GM21825 (cell line): ENCODE measurements at regions not wholly inside any gene's neighbourhood (a gene's known extent, or its start where the extent isn't known, plus 50 kb on each side); places are given as distances from the start of the nearest gene placed in this dataset.

ENCODE experiments used
- ATAC-seq: cut with Tn5 transposase; IDR thresholded peaks from one replicate; pipeline ENCODE4 v1.9.1; 2021; ENCODE audit warnings: mild to moderate bottlenecking, moderate library complexity; ENCODE audit not compliant: unreplicated experiment

DNA sequence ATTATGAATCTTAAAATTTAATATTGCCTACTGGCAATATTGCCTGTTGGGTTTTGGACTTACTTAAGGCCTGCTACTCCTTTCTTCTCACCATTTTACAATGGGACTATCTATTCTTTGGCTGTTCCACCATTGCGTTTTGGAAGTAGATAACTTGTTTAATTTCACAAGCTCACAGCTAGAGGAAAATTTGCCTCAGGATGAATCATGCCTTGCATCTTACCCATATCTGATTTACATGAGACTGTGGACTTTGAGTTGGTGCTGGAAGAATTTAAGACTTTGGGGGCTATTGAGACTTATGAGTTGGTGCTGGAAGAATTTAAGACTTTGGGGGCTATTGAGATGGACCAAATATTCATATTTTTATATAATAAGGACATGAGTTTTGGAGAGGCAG is 662.6 kb downstream of the METTL15 start:
- ATAC-seq = no peak

DNA sequence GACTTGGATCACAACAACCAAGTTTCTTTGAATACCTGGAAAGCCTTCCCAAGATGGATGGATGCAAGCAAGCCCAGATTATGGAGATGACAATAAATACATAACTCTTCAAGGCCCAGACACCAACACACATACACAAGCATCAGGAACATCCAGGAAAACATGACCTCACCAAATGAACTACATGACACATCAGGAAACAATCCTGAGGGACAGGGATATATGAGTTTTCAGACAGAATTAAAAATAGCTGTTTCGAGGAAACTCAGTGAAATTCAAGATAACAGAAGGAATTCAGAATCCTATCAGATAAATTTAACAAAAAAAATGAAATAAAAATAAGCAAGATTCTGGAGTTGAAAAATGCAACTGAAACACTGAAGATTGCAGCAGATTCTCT is 659.4 kb downstream of the METTL15 start:
- no peak for ATAC-seq

DNA sequence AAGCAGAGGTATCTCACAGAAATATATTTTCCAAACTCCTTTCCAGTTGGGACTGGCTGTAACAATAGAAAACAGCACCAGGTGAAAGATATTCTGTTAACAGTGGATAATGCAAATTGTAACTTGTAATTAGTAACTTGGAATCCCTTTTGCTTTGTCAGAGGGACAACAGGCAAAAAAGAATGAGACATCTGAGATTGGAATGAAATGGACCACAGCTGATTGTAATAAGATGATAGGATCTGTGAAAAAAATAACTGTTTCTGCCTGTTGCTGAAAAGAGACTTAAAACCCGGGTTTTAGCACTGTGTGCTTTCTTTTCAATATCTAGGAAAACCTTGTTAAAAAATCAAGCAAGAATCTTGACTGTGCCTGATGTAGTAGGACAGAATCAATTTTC is 655.7 kb downstream of the METTL15 start:
- no peak for ATAC-seq

DNA sequence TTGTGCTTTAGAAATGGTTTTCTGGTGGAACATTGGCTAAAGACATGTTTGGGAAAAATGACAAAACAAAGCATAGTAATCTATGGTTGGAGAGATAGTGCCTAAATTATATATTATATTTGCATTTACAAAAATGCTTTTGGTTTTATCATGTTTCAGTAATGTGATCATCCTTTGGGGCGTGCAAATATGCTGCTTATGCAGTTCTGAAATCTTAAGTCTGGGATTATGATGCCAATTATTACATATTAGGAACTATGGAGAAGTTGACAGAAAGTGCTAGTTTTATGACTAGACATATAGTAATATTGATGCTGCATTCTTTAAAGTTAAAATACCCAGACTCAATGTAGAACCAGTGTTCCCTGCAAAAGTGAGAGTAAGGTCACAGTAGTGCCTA is 655.0 kb downstream of the METTL15 start:
- no peak for ATAC-seq

DNA sequence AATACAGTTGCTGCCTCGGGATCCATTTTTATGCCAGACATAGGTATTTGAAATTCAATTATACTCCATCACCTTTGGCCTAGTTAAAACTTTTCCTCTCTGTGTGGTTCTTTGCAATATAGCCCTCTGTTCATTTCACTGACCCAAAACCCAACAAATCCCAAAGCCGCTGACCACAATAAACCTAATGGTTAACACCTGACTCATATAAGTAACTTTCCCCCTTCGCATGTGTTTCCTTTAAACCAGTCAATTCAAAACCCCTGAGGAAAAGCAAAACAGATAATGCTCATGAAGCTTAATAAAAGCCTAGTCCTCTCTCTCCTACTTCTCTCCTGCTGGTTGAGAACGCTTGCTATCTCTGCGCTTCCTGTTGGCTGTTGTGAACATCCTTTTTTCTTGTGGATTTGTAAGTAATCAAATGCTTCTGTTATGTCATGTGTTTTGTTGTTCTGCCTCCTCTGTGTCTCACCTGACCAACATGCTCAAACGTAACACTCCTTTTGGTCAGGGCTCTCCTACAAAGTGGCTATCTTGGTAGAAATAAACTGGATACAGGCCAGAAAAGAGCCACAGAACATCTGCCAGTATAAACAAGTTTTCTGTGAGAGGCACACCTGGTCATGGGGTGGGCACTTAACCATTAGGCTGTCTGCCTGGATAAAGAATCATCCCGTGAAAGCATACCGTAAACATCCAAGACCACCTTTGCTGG is 652.6 kb downstream of the METTL15 start:
- no peak for ATAC-seq

DNA sequence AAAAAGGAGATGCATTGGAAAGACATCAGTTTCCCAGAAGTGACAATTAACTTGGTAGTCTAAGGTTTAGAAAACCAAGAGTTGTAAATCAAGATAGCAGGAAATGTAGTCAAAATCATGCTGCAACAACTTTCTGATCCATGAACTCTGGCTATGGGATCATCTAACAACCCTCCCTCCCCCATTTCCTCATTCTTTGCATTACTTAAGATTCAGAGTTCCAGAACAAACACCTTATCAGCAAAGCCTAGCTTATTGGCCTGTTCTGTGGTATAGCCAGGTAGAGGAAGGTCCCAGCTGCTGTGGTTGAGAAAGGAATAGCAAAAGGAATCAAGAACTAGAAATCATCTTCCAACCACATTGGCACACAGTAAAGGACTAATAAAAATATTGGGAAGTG is 651.1 kb downstream of the METTL15 start:
- ATAC-seq = no peak

DNA sequence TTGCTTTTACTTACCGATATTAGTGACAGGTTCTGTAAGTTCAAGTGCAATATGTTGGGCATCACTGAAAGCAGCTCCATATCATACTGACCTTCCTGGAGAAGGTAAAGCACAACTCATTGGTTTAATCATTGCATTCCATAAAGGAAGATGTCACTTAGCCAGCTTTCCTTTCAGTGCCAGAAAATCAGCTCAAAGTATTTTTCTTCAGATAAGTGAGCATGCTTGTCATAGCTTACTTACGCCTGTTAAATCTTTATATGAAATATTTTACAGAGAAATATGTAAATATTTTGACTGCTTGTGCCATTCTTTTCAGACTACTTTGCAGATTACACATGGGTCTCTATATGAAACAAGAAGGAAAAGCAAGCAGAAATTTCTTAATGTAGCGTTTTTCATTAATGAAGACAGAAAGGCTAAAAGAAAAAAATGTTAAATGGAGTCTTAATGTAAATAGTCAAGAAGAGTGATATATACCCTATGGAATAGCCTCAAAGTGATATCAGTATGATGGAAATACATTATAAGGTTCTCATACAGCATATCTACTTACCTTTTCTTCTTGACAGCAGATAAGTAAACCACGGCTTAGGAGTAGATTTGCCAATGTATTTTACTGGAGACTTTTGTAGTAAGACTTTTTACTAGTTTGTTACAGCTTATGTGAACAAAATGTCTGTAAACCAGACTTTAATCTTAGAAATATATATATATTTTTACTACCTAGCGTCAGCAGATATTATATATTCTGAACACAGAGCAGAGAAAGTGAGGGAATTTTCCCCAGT is 649.7 kb downstream of the METTL15 start:
- ATAC-seq = no peak

DNA sequence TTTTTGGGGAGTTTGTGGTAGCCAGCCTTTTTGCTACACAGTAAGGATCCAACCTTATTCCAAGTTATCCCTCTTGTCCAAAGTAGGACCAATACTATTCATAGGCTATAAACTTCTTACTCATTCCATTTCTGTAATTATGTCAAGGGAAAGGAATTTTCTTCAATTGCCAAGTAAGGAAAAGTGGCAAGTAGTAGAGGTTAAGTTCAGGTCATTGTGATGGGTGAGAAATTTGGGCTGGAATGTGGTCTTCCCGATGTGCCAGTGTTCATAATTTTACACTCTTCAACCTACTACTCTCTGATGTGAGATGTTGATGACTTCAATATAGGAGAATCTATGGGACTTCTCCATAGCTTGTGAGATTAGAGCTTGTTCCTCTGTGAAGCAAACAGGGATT is 648.8 kb downstream of the METTL15 start:
- ATAC-seq = no peak

DNA sequence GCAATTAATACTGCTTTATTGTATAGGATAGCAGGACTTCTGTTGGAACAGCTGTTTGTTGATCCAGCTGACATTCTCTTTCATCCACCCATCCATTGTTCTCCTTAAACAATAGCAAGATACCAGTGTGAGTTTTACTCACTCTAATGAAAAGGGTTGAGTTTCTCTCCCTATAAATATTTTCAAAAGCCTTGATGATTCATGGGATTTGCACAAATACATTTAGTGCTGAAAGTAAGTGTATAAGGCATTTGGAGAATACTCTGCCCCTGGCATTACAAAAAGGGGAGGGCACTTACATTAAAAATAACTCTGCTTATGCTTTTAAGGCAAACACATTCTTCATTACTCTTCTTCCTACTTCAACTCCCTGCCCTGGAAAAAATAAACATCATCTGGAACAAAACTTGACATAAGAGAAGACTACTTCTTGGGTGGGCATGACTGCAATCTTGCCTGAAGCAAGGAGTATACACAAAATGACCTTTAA is 634.9 kb downstream of the METTL15 start:
- no peak for ATAC-seq

DNA sequence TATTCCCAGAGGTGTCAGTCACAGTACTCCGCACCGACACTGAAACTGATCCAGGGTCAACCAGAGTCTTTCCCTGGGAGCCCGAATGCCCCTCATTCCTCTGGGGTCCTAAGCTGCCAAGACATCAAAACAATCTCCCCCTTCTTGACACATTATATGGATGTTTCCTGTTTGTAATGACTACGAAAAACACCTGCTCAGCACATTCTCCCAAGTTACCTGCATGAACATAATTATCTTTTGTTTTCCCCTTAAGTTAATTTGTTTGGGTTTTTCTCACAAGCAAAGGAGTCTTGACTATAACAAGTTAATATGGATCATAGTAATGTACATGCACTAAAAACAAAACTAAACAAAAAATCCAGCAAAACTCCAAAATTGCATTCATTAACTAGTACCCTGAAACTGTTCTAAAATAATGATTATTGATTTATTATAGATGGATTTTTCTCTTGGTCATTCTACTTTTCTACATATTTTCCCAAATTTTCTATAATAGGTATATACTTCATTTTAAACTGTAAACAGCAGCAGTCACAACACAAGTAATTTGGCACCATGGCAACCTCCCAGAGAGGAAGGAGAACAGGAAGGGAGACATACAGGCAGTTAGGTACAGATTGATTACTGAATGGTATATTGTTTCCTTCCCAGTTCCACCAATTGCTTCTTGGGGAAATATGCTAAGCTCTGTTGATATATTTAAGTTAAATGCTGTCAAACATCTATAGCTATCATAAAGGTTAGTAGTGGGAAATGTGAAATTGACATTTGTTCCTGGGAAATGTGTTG is 631.5 kb downstream of the METTL15 start:
- no peak for ATAC-seq

DNA sequence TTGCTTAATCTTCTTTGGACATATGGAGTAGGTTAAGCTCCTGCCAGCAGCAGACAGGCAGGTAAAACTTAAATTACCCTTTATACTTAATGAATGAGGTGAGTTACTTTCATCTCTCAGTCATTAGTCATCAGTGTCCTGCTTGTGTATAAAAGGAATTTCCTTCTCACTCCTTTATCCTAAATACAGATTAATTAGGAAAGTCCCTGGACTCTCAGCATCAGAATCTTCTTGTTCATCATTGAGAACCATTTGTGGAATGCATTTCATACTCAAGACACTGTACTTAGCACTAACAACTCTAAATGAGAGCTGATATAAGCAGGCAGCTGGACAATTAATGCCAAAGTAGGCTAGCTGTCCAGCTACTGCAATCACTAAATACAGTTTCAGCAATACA is 630.4 kb downstream of the METTL15 start:
- ATAC-seq = no peak

DNA sequence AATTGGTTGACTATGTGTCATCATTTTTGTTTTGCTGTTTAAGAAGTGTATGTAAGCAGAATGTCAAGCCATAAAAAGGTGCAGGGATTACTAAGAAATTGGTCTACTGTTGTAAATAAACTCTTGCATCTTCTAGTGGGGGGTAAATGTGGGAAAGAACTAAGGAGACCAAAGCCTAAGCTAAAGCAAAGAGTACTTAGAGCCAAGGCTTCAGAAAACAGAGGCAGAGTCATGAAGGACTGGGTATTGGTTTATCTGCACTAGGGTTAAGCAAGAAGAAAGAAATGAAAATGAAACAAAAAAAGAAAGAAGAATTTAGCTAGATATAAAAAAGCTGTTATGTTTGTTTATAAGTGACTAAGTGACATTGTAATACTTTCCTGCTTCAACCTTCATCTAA is 628.1 kb downstream of the METTL15 start:
- no peak for ATAC-seq

DNA sequence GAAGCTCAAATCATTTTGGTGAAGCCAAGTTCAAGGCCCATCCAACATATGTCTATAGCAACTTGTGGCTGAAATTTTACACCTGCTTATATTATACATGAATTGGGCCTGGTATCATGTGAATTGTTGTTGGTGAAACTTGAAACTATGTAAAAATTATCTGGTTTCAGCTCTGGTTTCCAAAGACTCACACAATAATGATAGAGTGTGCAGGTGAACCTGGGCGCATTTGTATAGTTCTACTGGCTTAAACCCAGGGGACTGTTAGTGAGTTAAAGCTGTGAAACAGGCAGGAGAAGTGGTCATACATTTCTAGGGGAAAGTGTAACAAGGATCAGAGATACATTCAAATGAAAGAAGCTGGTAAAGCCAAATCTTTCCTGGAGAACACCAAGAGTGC is 627.3 kb downstream of the METTL15 start:
- no peak for ATAC-seq

DNA sequence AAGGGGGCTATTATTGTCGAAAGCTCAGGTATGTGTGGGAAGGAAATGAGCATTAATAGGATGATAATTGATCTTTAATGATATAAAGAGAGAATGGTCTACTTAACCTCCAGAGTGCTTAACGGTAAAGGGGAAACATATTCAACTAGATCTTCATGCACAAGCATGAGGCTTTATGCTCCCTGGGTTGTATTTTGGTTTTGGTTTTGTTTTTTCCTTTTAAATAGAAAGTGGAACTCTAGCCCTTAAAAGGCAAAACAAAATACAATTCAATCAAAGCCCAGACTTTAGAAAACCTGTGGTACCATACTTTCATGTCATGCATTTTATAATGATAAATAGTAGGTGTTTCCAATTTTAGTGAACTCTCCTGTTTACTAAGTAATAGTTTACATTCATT is 622.7 kb downstream of the METTL15 start:
- no peak for ATAC-seq

DNA sequence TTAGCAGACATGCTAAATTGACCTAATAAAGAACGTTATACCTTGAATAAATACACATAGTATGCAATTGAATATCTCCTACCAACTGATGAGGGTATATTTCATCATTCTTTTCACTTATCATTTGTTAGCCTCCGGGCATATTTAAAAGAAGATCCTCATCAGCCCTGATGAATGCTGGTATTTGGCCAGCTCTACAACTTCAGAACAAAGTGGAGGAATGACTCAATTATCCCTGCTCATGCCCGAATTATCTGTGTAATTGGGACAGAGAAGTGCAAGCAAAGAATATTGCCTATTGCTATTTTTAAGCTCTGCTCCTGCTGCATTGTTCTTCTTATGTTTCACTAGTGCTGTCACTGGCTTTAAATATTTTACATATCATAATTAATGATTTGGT is 622.1 kb downstream of the METTL15 start:
- no peak for ATAC-seq

DNA sequence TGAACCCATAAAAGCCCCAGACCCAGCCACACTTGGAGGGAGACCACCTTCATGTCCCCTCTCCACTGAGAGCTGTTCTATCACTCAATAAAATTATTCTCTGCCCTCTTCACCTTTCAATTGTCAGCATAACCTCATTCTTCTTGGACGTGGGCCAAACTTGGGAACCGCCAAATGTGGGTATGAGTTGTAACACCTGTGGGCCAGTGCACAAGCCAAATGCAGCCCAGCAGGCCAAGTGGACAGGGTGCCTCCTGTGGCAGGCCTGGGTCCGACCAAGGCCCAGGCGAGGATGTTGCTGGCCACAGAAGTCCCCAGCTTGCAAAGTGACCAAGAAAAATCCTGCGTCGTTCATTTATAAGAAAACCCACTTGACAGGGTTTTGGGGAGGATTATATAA is 621.2 kb downstream of the METTL15 start:
- no peak for ATAC-seq

DNA sequence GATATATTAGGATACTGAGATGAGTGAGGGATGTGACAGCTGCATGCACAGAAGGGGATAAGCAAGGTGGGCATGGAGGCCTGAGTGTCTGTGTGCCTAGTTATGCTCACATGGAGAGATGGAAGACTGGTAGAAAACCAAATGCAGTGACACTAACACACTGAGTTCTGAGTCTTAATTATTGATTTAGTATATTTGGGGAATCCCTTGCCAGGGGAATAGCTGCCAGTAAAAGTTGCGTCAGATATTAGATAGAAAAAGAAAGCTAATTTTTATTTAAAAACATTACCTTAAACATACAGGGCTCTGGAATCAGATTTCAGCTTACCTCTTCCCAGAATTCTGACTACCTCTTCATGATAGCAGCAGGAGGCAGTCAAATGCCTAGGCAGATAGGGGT is 620.5 kb downstream of the METTL15 start:
- no peak for ATAC-seq

DNA sequence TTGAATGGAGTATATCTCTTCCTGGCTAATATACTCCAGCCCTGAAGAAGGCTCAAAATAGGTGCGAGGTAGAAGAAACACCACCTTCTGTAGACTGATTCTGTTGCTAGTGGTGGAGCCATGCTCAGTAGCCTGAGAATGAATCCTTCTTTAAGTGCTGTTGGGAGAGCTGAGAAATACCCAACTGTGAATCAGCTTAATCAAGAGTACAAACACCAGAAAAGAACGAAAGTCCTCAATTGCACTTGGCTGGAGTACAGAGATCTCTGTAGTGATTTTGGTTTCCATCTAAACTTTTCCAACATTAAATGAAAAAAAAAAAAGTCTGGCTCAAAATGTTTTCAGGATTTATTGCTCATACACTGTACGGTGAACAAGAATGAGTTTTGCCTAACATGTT is 619.1 kb downstream of the METTL15 start:
- no peak for ATAC-seq

DNA sequence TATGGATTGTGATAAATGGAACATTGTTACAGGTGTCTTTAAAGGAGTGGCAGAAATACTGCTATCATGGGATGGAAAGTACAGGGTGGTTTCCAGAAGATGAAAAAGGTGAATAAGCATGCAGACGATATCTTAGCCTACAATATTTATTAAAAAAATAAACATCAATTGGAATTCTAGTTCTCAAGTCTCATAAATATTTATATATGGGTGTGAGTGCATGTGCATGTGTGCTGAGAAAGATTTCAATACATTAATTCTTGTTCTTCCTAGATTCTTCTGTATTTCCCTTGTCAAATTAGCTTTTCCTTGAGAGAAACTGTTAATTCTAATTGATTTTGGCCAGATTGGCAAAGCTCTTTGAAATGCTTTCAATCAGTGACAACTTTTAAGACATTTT is 618.2 kb downstream of the METTL15 start:
- ATAC-seq = no peak

DNA sequence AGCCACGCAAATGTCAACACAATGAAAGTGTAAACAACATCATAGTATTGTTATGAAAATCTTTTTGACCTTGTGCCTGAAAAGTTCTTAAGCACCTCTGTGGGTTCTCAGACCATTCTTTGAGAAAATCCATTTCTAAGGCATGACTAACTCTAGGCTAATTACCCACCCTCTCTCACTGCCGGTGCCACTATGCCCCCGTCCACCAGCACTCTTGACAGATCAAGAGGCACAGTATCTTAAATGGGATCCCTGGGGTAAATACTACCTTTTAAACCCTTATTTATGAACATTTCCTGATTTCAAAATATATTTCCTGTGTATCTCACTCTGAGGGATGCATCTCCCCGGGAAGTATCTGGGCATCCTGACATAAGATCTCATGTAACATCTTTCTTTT is 607.5 kb downstream of the METTL15 start:
- no peak for ATAC-seq

DNA sequence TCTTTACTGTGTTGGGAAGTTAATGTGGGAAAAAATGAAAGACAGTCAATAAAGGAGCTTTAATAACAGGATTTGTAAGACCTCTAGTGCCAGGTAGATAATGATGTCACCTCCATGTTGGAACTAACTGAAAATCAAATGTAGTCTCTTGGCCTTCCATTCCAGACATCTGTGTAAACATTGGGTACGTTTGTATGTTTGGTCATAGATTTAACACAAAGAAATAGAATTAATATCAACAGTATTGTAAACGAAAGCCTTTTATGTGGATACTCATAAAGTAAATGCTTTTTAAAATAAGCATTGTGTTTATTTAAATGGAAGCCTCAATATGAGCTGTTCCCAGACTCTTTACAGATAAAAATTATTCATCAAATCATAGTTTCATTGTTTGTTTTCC is 605.7 kb downstream of the METTL15 start:
- no peak for ATAC-seq

DNA sequence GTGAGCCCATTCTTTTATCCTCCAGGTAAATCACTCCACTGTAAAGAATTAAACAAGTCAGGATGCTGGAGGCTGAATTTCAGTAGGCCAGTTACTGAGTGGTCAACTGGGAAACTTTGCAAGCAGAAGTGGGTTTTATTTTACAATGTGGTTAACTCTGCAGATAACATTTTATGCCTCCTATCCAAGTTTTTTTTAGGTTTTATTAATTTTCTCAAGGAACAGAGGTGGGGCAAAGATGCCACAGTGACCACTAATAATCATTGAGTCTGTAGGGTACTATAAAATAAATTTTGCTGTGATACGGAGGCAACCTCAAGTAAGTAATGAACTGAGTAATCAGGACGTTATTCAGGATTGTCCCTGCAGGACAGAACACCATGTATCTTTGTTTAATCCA is 599.9 kb downstream of the METTL15 start:
- no peak for ATAC-seq
